SK-N-SH (cell line): ENCODE measurements at regions not wholly inside any gene's neighbourhood (a gene's known extent, or its start where the extent isn't known, plus 50 kb on each side); places are given as distances from the start of the nearest gene placed in this dataset.

ENCODE experiments used
- CTCF ChIA-PET: fragments of 300-600, 350-600 bp; formaldehyde crosslinking; extraction: SDS; loops from one replicate; lab custom pipeline; 2021; lab: Yijun Ruan, JAX
- POLR2A ChIA-PET: fragments of 350-600 bp; sonication (Branson Sonifier 250); formaldehyde crosslinking; extraction: SDS; loops from one replicate; lab custom pipeline; 2020; ENCODE audit warnings: antibody characterized with exemption, inconsistent platforms; lab: Yijun Ruan, JAX
- DNase-seq: peaks from one replicate; pipeline ENCODE4 v3.0.0; 2012
- H2AFZ ChIP-seq: fragments of 200-600 bp; sonication (generic); 2 replicates; pipeline ENCODE4 v1.8.1; 2016; ENCODE audit warnings: antibody characterized with exemption, mild to moderate bottlenecking, low read depth
- H3F3A ChIP-seq: fragments of 200-600 bp; sonication (generic); replicated peaks from 2 replicates; pipeline ENCODE3; 2016; ENCODE audit warnings: antibody characterized with exemption, mild to moderate bottlenecking; ENCODE audit not compliant: insufficient read depth
- H3K27ac ChIP-seq, 2 experiments: fragments of 200-500 bp in 1 of 2; fragments of 200-600 bp in 1 of 2; sonication (Bioruptor generic) in 1 of 2; sonication (generic), shearing (Covaris generic) in 1 of 2; 2 replicates each; pipeline versions ENCODE4 v1.5.1 to v1.6.1; 2014 to 2016; ENCODE audit warnings: low read depth in 2 of 2, inconsistent platforms in 1 of 2, low read length in 1 of 2, mild to moderate bottlenecking in 1 of 2, mixed read lengths in 1 of 2
- H3K27me3 ChIP-seq: fragments of 200-600 bp; sonication (generic), shearing (Covaris generic); 2 replicates; pipeline ENCODE4 v1.6.1; 2016; ENCODE audit warnings: mixed run types; ENCODE audit not compliant: insufficient read depth
- H3K36me3 ChIP-seq, 2 experiments: fragments of 200-500 bp in 1 of 2; fragments of 200-600 bp in 1 of 2; sonication (Bioruptor generic) in 1 of 2; sonication (generic) in 1 of 2; replicated peaks in 1 of 2; 2 replicates each; pipeline versions ENCODE3 to v1.5.1; 2014 to 2016; ENCODE audit warnings: low read length in 1 of 2, mild to moderate bottlenecking in 1 of 2; ENCODE audit not compliant: insufficient read depth in 2 of 2, control insufficient read depth in 1 of 2
- H3K4me1 ChIP-seq, 2 experiments: fragments of 200-500 bp in 1 of 2; fragments of 200-600 bp in 1 of 2; sonication (Bioruptor generic) in 1 of 2; sonication (generic), shearing (Covaris generic) in 1 of 2; 2 replicates each; pipeline versions ENCODE4 v1.5.1 to v1.6.1; 2014 to 2016; ENCODE audit warnings: low read depth in 1 of 2, low read length in 1 of 2, mixed run types in 1 of 2; ENCODE audit not compliant: insufficient read depth in 2 of 2, control insufficient read depth in 1 of 2
- H3K4me2 ChIP-seq: fragments of 200-600 bp; sonication (generic), shearing (Covaris generic); 2 replicates; pipeline ENCODE4 v1.6.1; 2017; ENCODE audit warnings: mixed run types
- H3K4me3 ChIP-seq, 2 experiments: fragments of 200-500 bp in 1 of 2; fragments of 200-600 bp in 1 of 2; sonication (Bioruptor generic) in 1 of 2; sonication (generic), shearing (Covaris generic) in 1 of 2; 2 replicates each; pipeline versions ENCODE4 v1.5.1 to v1.8.1; 2014 to 2016; ENCODE audit warnings: low read depth in 2 of 2, inconsistent platforms in 1 of 2, low read length in 1 of 2, mild to moderate bottlenecking in 1 of 2, mixed read lengths in 1 of 2, moderate library complexity in 1 of 2
- H3K79me2 ChIP-seq: fragments of 200-600 bp; sonication (generic); 2 replicates; pipeline ENCODE4 v1.8.1; 2017; ENCODE audit warnings: mild to moderate bottlenecking; ENCODE audit not compliant: insufficient read depth
- H3K9ac ChIP-seq: fragments of 200-600 bp; sonication (generic); 2 replicates; pipeline ENCODE4 v1.6.1; 2017; ENCODE audit warnings: mixed run types
- H3K9me2 ChIP-seq: fragments of 200-600 bp; sonication (generic); 2 replicates; pipeline ENCODE4 v1.6.1; 2017; ENCODE audit warnings: mixed run types
- H3K9me3 ChIP-seq: fragments of 200-600 bp; sonication (generic); 2 replicates; pipeline ENCODE4 v1.6.1; 2017; ENCODE audit warnings: mixed run types, mild to moderate bottlenecking, moderate library complexity
- H4K20me1 ChIP-seq: fragments of 200-600 bp; sonication (generic); 2 replicates; pipeline ENCODE4 v1.6.1; 2017; ENCODE audit warnings: mild to moderate bottlenecking, mixed run types; ENCODE audit not compliant: insufficient read depth
- ELF1 ChIP-seq: IDR thresholded peaks from 2 replicates; pipeline ENCODE4 v1.4.0; 2012
- EP300 ChIP-seq, 2 experiments: IDR thresholded peaks; 2 replicates each; pipeline versions ENCODE4 v1.4.0 to v1.6.1; 2012; ENCODE audit warnings: borderline replicate concordance in 1 of 2, low read depth in 1 of 2, low read length in 1 of 2
- FOSL2 ChIP-seq: IDR thresholded peaks from 2 replicates; pipeline ENCODE4 v1.4.0; 2012; ENCODE audit warnings: low read depth, mild to moderate bottlenecking, moderate library complexity, borderline replicate concordance
- JUND ChIP-seq: IDR thresholded peaks from 2 replicates; pipeline ENCODE4 v1.4.0; 2012
- MEF2A ChIP-seq: IDR thresholded peaks from 2 replicates; pipeline ENCODE4 v1.4.0; 2012; ENCODE audit warnings: low read depth, borderline replicate concordance
- NFIC ChIP-seq: IDR thresholded peaks from 2 replicates; pipeline ENCODE4 v1.4.0; 2012; ENCODE audit warnings: borderline replicate concordance
- RCOR1 ChIP-seq: fragments of 150-350 bp; IDR thresholded peaks from 2 replicates; pipeline ENCODE4 v1.6.1; 2017; ENCODE audit warnings: antibody characterized with exemption, low read length
- RXRA ChIP-seq: IDR thresholded peaks from 2 replicates; pipeline ENCODE4 v1.4.0; 2012; ENCODE audit warnings: low read depth, mild to moderate bottlenecking, borderline replicate concordance
- TAF1 ChIP-seq: IDR thresholded peaks from 2 replicates; pipeline ENCODE4 v1.6.1; 2012; ENCODE audit warnings: low read depth, mild to moderate bottlenecking, low read length, moderate library complexity, borderline replicate concordance
- WGBS: methylation state at CpG from one replicate; pipeline ENCODE4 v1.1.6; 2017; ENCODE audit warnings: low lambda C conversion rate; 5-methylcytosine and 5-hydroxymethylcytosine counted together
- TF ChIP-seq, protein P1 (sequence below): fragments of 150-350 bp; IDR thresholded peaks from 2 replicates; pipeline ENCODE4 v1.6.1; 2016; ENCODE audit warnings: mild to moderate bottlenecking, low read depth, low read length
- TF ChIP-seq, protein P2 (sequence below): IDR thresholded peaks from 2 replicates; pipeline ENCODE4 v1.6.1; 2012; ENCODE audit warnings: mild to moderate bottlenecking, low read depth, low read length, moderate library complexity
- TF ChIP-seq, protein P3 (sequence below): IDR thresholded peaks from 2 replicates; pipeline ENCODE4; 2012

DNA sequence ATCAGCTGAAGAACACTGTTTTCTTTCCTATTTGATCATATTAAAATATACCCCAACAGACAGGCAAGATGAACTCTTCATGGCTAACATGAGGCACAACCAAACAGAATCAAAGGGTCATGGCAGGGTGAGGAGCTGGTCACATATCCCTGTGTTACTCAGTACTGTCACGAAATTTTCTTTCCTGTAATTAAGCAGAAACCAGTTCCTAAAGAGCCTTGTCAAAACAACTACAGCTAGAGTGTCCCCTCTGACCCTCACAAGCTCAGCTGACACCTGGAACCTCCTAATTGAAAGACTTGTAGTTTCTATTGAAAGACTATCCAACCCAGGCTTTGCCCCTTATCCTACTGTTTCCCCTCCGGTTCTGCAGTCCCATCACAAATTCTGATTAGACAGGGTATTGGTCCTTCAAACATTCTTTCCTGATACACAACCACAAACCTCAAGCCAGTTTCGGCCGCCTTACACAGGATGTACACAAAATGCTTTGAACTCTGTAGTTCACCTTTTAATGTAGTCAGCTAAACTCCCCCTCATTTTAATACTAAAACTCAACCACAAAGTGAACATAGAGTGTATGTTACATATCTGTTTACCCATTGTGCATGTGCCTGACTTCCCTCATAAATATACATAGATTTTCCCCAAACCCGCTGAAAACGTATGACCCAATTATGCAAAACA, 651.9 kb downstream of the MRPL39 start:
- H3F3A ChIP-seq, result no peaks in the 10 kb centered on the region
- CTCF ChIA-PET, result no interaction called here
- POLR2A ChIA-PET, result no interaction called here
- no peak overlapping the region for H3K4me2 ChIP-seq
- no peaks in the 10 kb centered on the region for H3K36me3 ChIP-seq
- no peak overlapping the region for H3K27ac ChIP-seq
- no peak for DNase-seq
- H3K79me2 ChIP-seq, result no peaks in the 10 kb centered on the region
- H3K27me3 ChIP-seq, result no peaks in the 10 kb centered on the region
- 71% methylated on average over 6 of the region's 6 CpGs for WGBS
- no peak overlapping the region for H3K9ac ChIP-seq
- H3K4me1 ChIP-seq, result no peaks in the 10 kb centered on the region
- no peak overlapping the region for H2AFZ ChIP-seq
- no peaks in the 10 kb centered on the region for H3K9me3 ChIP-seq
- no peak overlapping the region for H3K4me3 ChIP-seq
- H4K20me1 ChIP-seq, result no peaks in the 10 kb centered on the region
- H3K9me2 ChIP-seq, result no peaks in the 10 kb centered on the region
- TF ChIP-seq, protein P1, sequence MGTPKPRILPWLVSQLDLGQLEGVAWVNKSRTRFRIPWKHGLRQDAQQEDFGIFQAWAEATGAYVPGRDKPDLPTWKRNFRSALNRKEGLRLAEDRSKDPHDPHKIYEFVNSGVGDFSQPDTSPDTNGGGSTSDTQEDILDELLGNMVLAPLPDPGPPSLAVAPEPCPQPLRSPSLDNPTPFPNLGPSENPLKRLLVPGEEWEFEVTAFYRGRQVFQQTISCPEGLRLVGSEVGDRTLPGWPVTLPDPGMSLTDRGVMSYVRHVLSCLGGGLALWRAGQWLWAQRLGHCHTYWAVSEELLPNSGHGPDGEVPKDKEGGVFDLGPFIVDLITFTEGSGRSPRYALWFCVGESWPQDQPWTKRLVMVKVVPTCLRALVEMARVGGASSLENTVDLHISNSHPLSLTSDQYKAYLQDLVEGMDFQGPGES, result no peak
- TF ChIP-seq ELF1 (no peak), MEF2A (no peak), JUND (no peak), NFIC (no peak), TAF1 (no peak)
- TF ChIP-seq, protein P2, sequence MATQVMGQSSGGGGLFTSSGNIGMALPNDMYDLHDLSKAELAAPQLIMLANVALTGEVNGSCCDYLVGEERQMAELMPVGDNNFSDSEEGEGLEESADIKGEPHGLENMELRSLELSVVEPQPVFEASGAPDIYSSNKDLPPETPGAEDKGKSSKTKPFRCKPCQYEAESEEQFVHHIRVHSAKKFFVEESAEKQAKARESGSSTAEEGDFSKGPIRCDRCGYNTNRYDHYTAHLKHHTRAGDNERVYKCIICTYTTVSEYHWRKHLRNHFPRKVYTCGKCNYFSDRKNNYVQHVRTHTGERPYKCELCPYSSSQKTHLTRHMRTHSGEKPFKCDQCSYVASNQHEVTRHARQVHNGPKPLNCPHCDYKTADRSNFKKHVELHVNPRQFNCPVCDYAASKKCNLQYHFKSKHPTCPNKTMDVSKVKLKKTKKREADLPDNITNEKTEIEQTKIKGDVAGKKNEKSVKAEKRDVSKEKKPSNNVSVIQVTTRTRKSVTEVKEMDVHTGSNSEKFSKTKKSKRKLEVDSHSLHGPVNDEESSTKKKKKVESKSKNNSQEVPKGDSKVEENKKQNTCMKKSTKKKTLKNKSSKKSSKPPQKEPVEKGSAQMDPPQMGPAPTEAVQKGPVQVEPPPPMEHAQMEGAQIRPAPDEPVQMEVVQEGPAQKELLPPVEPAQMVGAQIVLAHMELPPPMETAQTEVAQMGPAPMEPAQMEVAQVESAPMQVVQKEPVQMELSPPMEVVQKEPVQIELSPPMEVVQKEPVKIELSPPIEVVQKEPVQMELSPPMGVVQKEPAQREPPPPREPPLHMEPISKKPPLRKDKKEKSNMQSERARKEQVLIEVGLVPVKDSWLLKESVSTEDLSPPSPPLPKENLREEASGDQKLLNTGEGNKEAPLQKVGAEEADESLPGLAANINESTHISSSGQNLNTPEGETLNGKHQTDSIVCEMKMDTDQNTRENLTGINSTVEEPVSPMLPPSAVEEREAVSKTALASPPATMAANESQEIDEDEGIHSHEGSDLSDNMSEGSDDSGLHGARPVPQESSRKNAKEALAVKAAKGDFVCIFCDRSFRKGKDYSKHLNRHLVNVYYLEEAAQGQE, result no peak
- TF ChIP-seq, all 33 proteins: peak for 0

DNA sequence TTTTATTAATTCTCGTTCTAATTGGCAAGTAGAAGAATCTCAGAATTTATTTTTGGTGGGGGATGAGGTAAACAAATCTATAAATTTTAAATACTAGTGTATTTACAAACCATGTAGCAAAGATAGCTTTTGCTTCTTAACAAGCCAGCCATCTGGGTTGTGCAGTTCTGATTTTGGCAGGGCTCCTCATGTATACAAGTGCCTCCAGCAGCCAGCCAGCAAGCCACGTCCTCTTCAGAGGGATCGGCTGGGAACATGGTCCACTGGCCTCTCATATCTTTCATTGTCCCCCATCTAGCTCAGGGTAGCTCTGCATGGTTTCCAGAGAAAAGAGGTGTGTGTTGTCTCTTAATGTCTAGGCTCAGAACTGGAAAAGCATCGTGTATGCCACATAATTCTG, 659.1 kb downstream of the MRPL39 start:
- POLR2A ChIA-PET, result no interaction called here
- H3K79me2 ChIP-seq, result no peaks in the 10 kb centered on the region
- H3K36me3 ChIP-seq, result no peaks in the 10 kb centered on the region
- H3F3A ChIP-seq, result no peaks in the 10 kb centered on the region
- H3K27ac ChIP-seq, result no peak overlapping the region
- no peaks in the 10 kb centered on the region for H3K9me2 ChIP-seq
- H3K27me3 ChIP-seq, result no peaks in the 10 kb centered on the region
- H3K9me3 ChIP-seq, result no peaks in the 10 kb centered on the region
- H3K4me2 ChIP-seq, result no peak overlapping the region
- 61% methylated on average over 4 of the region's 4 CpGs for WGBS
- no peak overlapping the region for H3K9ac ChIP-seq
- H4K20me1 ChIP-seq, result no peaks in the 10 kb centered on the region
- no peak overlapping the region for H2AFZ ChIP-seq
- CTCF ChIA-PET, result no interaction called here
- no peak overlapping the region for H3K4me3 ChIP-seq
- DNase-seq, result no peak
- H3K4me1 ChIP-seq, result no peaks in the 10 kb centered on the region
- TF ChIP-seq MEF2A (no peak), NFIC (no peak), FOSL2 (no peak), RXRA (no peak), EP300 (IDR thresholded peaks at IDR 0.05; ENCODE audit: borderline replicate concordance in 1 of 2, low read depth in 1 of 2, low read length in 1 of 2) (no peak), RCOR1 (no peak)
- TF ChIP-seq, protein P2, result no peak
- TF ChIP-seq, protein P3, sequence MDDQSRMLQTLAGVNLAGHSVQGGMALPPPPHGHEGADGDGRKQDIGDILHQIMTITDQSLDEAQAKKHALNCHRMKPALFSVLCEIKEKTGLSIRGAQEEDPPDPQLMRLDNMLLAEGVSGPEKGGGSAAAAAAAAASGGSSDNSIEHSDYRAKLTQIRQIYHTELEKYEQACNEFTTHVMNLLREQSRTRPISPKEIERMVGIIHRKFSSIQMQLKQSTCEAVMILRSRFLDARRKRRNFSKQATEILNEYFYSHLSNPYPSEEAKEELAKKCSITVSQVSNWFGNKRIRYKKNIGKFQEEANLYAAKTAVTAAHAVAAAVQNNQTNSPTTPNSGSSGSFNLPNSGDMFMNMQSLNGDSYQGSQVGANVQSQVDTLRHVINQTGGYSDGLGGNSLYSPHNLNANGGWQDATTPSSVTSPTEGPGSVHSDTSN, result no peak
- TF ChIP-seq, protein P1, result no peak
